ENCODE measurements at regions not wholly inside any gene's neighbourhood (a gene's known extent, or its start where the extent isn't known, plus 50 kb on each side); places are given as distances from the start of the nearest gene placed in this dataset.

GRCh38 chr7:145876376-145876775 lies 240.2 kb upstream of the CNTNAP2 start:
- no peak for TF ChIP-seq CTCF (IDR thresholded peaks at IDR 0.05)
- no peak for TF ChIP-seq POLR2A (IDR thresholded peaks at IDR 0.05)

Data from thyroid gland (tissue), 4 donors.